Lower lobe of right lung (tissue), 2 donors: ENCODE measurements at regions not wholly inside any gene's neighbourhood (a gene's known extent, or its start where the extent isn't known, plus 50 kb on each side); places are given as distances from the start of the nearest gene placed in this dataset.

Experiments
- ATAC-seq, 2 donors: fragments of 200-7000 bp; cut with Tn5 transposase; one replicate each; pipeline ENCODE4 v1.9.1; 2020 to 2022; ENCODE audit warnings: mild to moderate bottlenecking in 2 of 2, moderate library complexity in 2 of 2
- DNase-seq: peaks from one replicate; pipeline ENCODE4 v3.0.0-alpha.2; 2020
- H3K27ac ChIP-seq: fragments of 200-600 bp; one replicate; pipeline ENCODE4 v1.8.0; 2022
- H3K27me3 ChIP-seq: fragments of 200-600 bp; one replicate; pipeline ENCODE4 v1.8.0; 2022; ENCODE audit warnings: low read depth
- H3K36me3 ChIP-seq: fragments of 200-600 bp; one replicate; pipeline ENCODE4 v1.8.0; 2022; ENCODE audit warnings: mild to moderate bottlenecking
- H3K4me1 ChIP-seq: fragments of 200-600 bp; one replicate; pipeline ENCODE4 v1.8.0; 2022
- H3K4me3 ChIP-seq: fragments of 200-600 bp; one replicate; pipeline ENCODE4 v1.8.0; 2022; ENCODE audit warnings: mild to moderate bottlenecking
- H3K9me3 ChIP-seq: fragments of 200-600 bp; one replicate; pipeline ENCODE4 v1.8.0; 2022
- CTCF ChIP-seq: fragments of 200-600 bp; IDR thresholded peaks from one replicate; pipeline ENCODE4 v1.8.0; 2022; ENCODE audit warnings: antibody characterized with exemption, mild to moderate bottlenecking
- intact Hi-C: fragments of 100-400 bp; cut with DNase I; formaldehyde crosslinking; loops from one replicate; pipeline ENCODE4 v1.11.0; 2022
- donor health status: DM: no; HTN: yes; CAD: no; lungs with severe emphysema.

GRCh38 chr4:181388061-181388460, 855.1 kb upstream of the TENM3 start:
- Histone ChIP-seq H3K4me1 (no peaks in the 10 kb centered on the region), H3K36me3 (no peaks in the 10 kb centered on the region), H3K4me3 (no peak overlapping the region), H3K27me3 (no peaks in the 10 kb centered on the region), H3K9me3 (no peaks in the 10 kb centered on the region), H3K27ac (no peak overlapping the region)
- ATAC-seq (no peak), DNase-seq (no peak)
- no peak for TF ChIP-seq CTCF
- intact Hi-C loops = no loop called here

GRCh38 chr4:181416966-181417365, 826.2 kb upstream of the TENM3 start:
- intact Hi-C loops = no loop called here
- H3K4me3 ChIP-seq = no peak overlapping the region
- no peaks in the 10 kb centered on the region for H3K27me3 ChIP-seq
- TF ChIP-seq CTCF = no peak
- no peaks in the 10 kb centered on the region for H3K9me3 ChIP-seq
- H3K36me3 ChIP-seq = no peaks in the 10 kb centered on the region
- no peak for ATAC-seq
- no peak overlapping the region for H3K27ac ChIP-seq
- no peaks in the 10 kb centered on the region for H3K4me1 ChIP-seq
- no peak for DNase-seq

GRCh38 chr4:181418496-181418895, 824.7 kb upstream of the TENM3 start:
- Histone ChIP-seq H3K27ac (no peak overlapping the region), H3K4me1 (no peaks in the 10 kb centered on the region), H3K36me3 (no peaks in the 10 kb centered on the region), H3K9me3 (no peaks in the 10 kb centered on the region), H3K27me3 (no peaks in the 10 kb centered on the region), H3K4me3 (no peak overlapping the region)
- intact Hi-C loops = no loop called here
- no peak for DNase-seq
- TF ChIP-seq CTCF = no peak
- ATAC-seq = peak in 1 of 2 donors; percentile 23

GRCh38 chr4:181420950-181421349, 822.3 kb upstream of the TENM3 start:
- intact Hi-C loops = no loop called here

GRCh38 chr4:181424362-181425016, 818.7 kb upstream of the TENM3 start:
- DNase-seq = no peak
- no peaks in the 10 kb centered on the region for H3K36me3 ChIP-seq
- no peaks in the 10 kb centered on the region for H3K4me1 ChIP-seq
- H3K27me3 ChIP-seq = no peaks in the 10 kb centered on the region
- ATAC-seq = no peak
- intact Hi-C loops = no loop called here
- H3K9me3 ChIP-seq = no peaks in the 10 kb centered on the region
- no peak for TF ChIP-seq CTCF
- no peak overlapping the region for H3K27ac ChIP-seq
- no peak overlapping the region for H3K4me3 ChIP-seq

More at GRCh38 chr4:181420950-181421349, 822.3 kb upstream of the TENM3 start:
- Histone ChIP-seq H3K27me3 (no peaks in the 10 kb centered on the region), H3K27ac (no peak overlapping the region), H3K4me1 (no peaks in the 10 kb centered on the region), H3K36me3 (no peaks in the 10 kb centered on the region), H3K4me3 (no peak overlapping the region), H3K9me3 (no peaks in the 10 kb centered on the region)
- no peak for TF ChIP-seq CTCF
- DNase-seq (no peak), ATAC-seq (no peak)
